GM23248 (cell line): ENCODE measurements at regions not wholly inside any gene's neighbourhood (a gene's known extent, or its start where the extent isn't known, plus 50 kb on each side); places are given as distances from the start of the nearest gene placed in this dataset.

ENCODE experiments used
- EZH2 ChIP-seq: fragments of 200-600 bp; sonication (generic); IDR thresholded peaks from 2 replicates; pipeline ENCODE4 v1.6.1; 2018; ENCODE audit warnings: antibody characterized with exemption, mild to moderate bottlenecking; ENCODE audit not compliant: insufficient read depth, poor library complexity, severe bottlenecking
- EZH2phosphoT487 ChIP-seq: fragments of 200-600 bp; sonication (generic); IDR thresholded peaks from 2 replicates; pipeline ENCODE4 v1.6.1; 2018; ENCODE audit warnings: antibody characterized with exemption, moderate library complexity, mild to moderate bottlenecking, low read depth; ENCODE audit not compliant: insufficient read depth

DNA sequence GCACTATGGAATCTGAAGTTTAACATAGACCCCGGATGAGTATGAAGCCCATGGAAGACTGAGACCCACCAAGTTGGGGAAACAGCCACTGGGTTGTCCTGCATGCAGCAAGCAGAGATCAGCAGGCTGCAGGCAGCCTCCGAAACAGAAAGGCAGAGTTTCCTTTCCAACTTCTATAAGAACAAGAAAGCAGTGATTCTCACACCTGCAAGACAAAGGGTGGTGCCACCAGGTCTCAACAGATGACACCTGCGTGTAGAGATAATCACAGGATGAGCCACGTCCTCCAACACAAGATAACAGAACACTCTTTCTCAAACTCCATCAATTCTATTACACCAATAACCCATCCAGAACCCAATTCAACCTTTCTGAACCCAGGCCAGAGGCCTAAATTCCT lies 457.9 kb downstream of the FOXO1 start:
- TF ChIP-seq EZH2 (no peak), EZH2phosphoT487 (no peak)
